Esophagus squamous epithelium (tissue), 4 donors: ENCODE measurements at regions not wholly inside any gene's neighbourhood (a gene's known extent, or its start where the extent isn't known, plus 50 kb on each side); places are given as distances from the start of the nearest gene placed in this dataset.

Experiments
- CTCF ChIP-seq, 6 experiments: fragments of 450-650 bp in 4 of 6; fragments of 200-600 bp in 2 of 6; sonication (generic) in 2 of 6; IDR thresholded peaks; one replicate each; pipeline ENCODE4 v1.5.1; 2016 to 2019; ENCODE audit warnings: antibody characterized with exemption in 6 of 6, mild to moderate bottlenecking in 4 of 6, moderate library complexity in 4 of 6
- POLR2A ChIP-seq, 4 donors: fragments of 450-650 bp; IDR thresholded peaks; one replicate each; pipeline ENCODE4 v1.6.1; 2017; ENCODE audit warnings: antibody characterized with exemption in 4 of 4, mild to moderate bottlenecking in 4 of 4, moderate library complexity in 3 of 4

GRCh38 chr6:4297348-4297747 is 162.0 kb upstream of the ECI2 start:
- TF ChIP-seq CTCF (IDR thresholded peaks at IDR 0.05) (no peak), POLR2A (IDR thresholded peaks at IDR 0.05) (no peak)
